Head of caudate nucleus (tissue), 42 donors: ENCODE measurements at regions not wholly inside any gene's neighbourhood (a gene's known extent, or its start where the extent isn't known, plus 50 kb on each side); places are given as distances from the start of the nearest gene placed in this dataset.

Experiments used
- DNase-seq, 42 donors: peaks; one replicate each; pipeline versions ENCODE4 v3.0.0 to v3.0.0-alpha.2; 2020 to 2021; ENCODE audit warnings: mixed read lengths in 7 of 42
- intact Hi-C: fragments of 100-400 bp; cut with DNase I; formaldehyde crosslinking; loops from one replicate; pipeline ENCODE4 v1.15.0; 2022

DNA sequence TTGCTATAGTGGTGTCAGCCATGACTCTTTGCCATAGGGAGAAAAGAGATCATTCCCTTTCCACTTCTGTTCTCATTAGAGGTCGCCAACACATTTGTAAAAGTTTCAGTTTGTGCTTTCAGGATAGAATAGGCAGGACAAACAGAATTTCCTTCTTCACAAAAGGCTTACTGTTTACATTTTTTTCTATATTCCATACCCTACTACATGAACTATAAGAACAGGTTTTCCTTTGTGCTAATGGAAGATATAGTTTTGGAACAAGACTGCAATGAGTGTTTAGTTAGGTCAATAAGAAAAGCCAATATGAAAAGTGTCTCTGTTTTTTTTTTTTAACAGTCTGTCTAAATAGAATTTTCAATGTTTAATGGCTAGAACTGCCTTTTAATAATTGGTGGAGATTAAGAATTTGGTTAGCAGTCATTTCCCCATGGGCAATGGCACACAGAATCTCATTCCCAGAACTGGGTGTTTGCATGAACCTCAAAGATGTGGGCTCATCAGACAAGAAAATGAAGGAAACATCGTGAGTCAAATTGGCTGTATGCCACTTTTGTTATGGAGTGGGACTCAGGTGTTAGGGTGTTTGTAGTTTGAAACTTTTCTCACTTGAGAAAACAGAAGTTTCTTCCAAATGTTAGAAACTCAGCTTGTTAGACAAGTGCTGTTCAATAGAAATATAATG, 75.2 kb upstream of the PRLR start:
- intact Hi-C loops, result no loop called here

DNA sequence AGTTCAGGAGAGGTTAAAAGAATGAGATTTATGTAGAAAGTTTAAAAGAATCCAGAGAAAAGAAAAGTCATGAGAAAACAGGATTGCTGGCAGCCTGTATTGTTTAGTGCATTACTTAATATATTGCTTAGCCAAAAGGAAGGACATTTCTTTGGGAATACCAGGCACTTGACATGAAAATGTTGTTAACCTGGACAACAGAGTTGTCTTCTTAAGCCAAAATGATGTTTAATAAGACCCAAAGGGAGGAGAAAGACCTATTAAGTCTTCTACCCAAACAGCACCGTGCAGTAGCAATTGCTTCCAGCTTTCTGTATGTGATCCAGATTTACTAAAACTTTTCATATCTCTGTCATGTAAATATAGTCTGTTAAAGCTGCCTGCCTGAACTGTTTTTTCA, 74.0 kb upstream of the PRLR start:
- intact Hi-C loops, result no loop called here
- no peak for DNase-seq

More for the DNA sequence above, 75.2 kb upstream of the PRLR start:
- no peak for DNase-seq

DNA sequence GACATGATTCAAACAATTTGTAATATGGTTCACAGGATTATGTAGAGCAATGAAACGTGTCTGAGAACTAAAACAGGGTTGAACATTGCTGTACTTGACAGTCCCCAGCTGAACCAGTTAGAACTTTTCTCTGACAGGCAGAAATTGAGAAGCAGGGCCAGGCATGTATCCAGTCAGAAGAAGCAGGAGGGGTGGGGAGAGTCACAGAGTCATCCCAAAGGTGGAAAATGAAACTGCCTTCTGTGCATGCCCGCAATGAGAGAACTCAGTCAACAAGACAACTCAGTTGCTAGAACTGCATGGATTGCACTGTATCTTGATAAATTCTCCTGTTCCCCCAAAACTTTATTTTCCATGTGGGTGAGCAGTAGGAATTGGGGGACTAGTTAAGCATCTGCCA, 72.9 kb upstream of the PRLR start:
- intact Hi-C loops, result no loop called here

DNA sequence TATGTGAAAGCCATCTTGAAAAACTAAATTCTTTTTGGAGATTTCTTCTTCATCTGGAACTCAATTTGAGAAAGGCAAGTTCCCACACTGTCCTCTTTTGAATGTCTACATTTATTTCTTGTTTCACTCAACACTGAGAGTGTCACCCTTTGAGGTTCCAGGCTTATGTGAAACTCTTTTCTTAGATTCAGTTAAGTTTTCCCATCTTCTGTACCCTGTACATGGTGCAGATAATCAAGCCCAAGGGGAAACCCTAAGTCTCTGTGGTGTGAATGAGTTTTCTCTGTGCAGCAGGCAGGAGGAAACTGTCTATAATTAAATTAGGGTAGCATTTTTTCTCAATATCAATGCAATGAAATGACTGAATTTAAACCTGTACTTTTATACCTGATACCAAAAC, 72.3 kb upstream of the PRLR start:
- intact Hi-C loops, result no loop called here

More for the DNA sequence above, 72.9 kb upstream of the PRLR start:
- DNase-seq, result no peak

DNA sequence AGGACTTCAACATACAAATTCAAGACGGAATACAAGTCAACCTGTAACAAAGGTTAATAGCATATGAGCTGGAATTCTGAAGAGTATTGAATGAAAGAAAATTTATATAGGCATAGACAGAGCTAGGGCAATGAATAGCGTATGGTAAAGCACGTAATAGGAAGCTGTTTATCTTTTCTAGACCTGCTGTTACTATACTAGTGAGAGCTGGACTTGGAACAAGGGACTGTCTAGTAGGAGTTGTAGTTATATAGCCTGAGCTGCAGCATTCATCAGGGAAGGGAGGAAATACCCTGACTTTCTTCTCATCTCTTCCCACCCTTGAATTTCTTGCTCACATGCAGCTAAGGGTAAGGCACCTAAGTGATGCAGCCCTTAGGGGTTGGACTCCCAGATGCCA, 67.5 kb upstream of the PRLR start:
- no peak for DNase-seq
- intact Hi-C loops, result no loop called here

More for the DNA sequence above, 72.3 kb upstream of the PRLR start:
- no peak for DNase-seq

DNA sequence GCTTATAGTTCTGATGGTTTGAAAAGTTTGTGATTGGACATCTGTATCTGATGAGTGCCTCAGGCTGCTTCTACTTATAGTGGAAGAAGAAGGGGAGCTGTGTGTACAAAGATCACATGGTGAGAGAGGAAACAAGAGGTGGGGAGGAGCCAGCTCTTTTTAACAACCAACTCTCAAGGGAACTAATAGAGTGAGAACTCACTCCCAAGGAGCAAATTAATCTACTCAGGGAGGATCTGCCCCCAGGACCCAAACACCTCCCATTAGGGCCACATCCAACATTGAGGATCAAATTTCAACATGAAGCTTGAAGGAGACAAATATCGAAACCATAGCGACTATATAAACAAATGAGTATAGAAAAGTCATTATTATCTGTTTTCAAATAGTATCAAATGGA, 64.7 kb upstream of the PRLR start:
- DNase-seq, result no peak
- intact Hi-C loops, result no loop called here

DNA sequence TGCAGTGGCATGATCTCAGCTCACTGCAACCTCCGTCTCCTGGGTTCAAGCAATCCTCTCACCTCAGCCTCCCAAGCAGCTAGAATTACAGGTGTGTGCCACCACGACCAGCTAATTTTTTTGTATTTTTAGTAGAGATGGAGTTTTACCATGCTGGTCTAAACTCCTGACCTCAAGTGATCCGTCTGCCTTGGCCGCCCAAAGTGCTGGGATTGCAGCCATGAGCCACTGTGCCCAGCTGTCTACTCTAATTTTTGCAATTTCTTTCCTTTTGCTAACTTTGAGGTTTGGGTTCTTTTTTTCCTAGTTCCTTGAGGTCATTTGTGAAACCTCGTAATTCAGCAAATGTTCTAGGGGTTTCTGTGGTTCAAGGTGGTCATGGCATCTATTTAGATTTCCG, 63.7 kb upstream of the PRLR start:
- DNase-seq, result no peak
- intact Hi-C loops, result no loop called here

DNA sequence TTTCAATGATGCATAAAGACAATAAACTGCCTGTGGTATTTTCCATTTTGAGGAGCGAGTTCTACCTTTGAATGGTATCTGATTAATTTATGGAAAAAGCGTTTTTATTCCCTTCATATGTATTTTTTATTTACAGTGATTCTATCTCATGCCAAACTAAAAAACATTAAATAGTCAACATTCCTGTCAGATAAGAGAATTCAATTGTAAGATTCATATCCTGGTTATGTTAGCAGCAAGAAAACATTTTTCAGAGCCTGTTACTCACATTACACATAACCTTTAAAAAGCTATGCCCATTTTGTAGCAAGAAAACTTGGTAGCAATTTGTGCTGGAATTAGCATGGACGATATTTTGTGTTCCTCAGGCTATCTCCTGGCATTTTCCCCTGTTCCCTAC, 55.1 kb upstream of the PRLR start:
- intact Hi-C loops, result no loop called here

DNA sequence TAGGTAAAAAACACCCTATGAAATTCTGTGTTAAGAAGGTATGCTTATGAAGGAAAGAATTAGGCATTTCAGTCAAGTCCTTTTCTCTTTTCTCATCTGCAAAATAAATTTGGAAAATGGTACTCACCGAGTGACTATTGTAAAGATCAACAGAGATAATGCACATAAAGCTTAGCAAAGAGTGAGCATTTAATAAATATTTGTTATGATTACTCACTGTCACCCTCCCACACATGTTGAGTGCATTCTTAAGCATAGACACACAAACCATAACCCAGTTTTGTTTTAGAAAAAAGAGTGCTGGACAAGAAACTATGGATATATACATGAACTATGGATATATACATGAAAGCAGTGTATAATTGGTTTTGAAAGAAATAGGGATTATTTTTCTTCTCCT, 54.7 kb upstream of the PRLR start:
- DNase-seq, result no peak
- intact Hi-C loops, result no loop called here

More for the DNA sequence above, 55.1 kb upstream of the PRLR start:
- DNase-seq, result no peak

DNA sequence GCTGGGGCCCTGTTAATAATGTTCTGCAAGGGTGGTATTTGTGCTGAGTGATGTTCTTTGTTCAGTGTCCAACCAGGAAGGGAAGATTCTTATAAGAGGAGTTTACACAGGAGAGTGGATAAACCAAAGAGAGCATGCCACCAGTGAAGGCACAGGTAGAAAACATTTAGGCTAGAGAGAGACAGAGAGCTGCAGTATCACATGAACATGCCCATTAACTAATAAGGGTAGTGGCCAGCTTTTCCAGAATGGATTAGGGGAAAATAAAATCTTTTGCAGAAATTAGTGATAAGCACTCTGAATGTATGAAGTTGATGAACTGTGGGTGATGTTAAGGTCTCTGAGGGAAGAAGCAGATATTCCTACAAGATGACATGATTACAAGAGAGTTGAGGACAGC, 54.1 kb upstream of the PRLR start:
- intact Hi-C loops, result no loop called here

DNA sequence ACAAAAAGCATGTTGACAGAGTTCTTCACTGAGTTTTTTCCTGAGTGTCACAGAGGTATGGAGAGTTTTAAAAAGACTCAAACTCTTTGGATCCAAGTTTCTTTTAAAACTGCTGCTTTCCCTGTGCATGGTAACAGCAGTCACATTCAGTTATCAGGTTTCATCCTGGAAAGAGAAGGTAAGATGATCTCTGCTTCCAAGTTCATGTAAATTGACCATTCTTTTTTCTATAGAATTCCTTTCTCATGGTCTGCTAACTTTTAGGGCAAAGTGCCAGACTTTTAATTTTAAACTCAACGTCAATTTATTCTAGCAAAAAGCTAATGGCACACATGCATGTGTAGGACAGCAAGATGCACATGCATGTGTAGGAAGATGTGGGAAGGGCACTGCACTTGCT, 52.5 kb upstream of the PRLR start:
- intact Hi-C loops, result no loop called here
- DNase-seq, result no peak

More for the DNA sequence above, 54.1 kb upstream of the PRLR start:
- no peak for DNase-seq

DNA sequence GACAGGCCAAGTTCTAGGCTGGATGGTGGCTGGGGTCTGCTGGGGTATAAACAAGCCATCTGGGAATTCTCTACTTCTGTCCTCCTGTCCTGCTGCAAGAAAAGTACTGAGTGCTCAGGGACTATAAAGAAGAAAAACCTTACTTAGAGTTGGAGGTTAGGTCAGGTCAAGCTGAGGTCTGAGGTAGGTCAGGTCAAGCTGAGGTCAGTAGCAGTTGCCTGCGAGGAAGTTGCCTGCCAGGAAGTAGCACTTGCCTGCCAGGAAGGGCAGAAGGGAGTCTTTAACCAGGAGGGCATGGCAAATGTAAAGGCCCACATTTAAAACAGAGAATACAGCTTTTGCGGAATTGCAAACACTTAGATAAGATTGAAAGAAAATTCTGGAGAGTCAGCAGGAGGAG, 51.3 kb upstream of the PRLR start:
- intact Hi-C loops, result no loop called here
- no peak for DNase-seq
